Liver (tissue), 3 donors: ENCODE measurements at regions not wholly inside any gene's neighbourhood (a gene's known extent, or its start where the extent isn't known, plus 50 kb on each side); places are given as distances from the start of the nearest gene placed in this dataset.

ENCODE experiments used
- GABPA ChIP-seq, 2 donors: IDR thresholded peaks in 1 of 2; conservative IDR thresholded peaks in 1 of 2; 2 replicates each; pipeline ENCODE4 v1.6.1; 2016; ENCODE audit warnings: antibody characterized with exemption in 2 of 2, mild to moderate bottlenecking in 1 of 2, moderate library complexity in 1 of 2
- HNF4A ChIP-seq, 2 donors: conservative IDR thresholded peaks; 2 replicates each; pipeline ENCODE4 v1.6.1; 2016; ENCODE audit warnings: antibody characterized with exemption in 2 of 2, mild to moderate bottlenecking in 2 of 2
- RAD21 ChIP-seq, 2 donors: IDR thresholded peaks; 2 replicates each; pipeline ENCODE4 v1.6.1; 2016; ENCODE audit warnings: antibody characterized with exemption in 2 of 2, mild to moderate bottlenecking in 2 of 2
- TAF1 ChIP-seq: conservative IDR thresholded peaks from 2 replicates; pipeline ENCODE4 v1.6.1; 2016; ENCODE audit warnings: antibody characterized with exemption, mild to moderate bottlenecking
- YY1 ChIP-seq: IDR thresholded peaks from 2 replicates; pipeline ENCODE4 v1.6.1; 2016; ENCODE audit warnings: antibody characterized with exemption, mild to moderate bottlenecking
- TF ChIP-seq, protein P1 (sequence below): fragments of 150-350 bp; IDR thresholded peaks from 2 replicates; pipeline ENCODE4 v1.5.1; 2017; ENCODE audit warnings: improper control_type of control experiment, low read depth, low read length; ENCODE audit not compliant: missing input control
- TF ChIP-seq, protein P2 (sequence below): IDR thresholded peaks from 2 replicates; pipeline ENCODE4 v1.6.1; 2016; ENCODE audit warnings: antibody characterized with exemption
- TF ChIP-seq, protein P3 (sequence below): IDR thresholded peaks from 2 replicates; pipeline ENCODE4 v1.6.1; 2016; ENCODE audit warnings: antibody characterized with exemption, mild to moderate bottlenecking
- donor health status: healthy.
- donor health status: healthy.

DNA sequence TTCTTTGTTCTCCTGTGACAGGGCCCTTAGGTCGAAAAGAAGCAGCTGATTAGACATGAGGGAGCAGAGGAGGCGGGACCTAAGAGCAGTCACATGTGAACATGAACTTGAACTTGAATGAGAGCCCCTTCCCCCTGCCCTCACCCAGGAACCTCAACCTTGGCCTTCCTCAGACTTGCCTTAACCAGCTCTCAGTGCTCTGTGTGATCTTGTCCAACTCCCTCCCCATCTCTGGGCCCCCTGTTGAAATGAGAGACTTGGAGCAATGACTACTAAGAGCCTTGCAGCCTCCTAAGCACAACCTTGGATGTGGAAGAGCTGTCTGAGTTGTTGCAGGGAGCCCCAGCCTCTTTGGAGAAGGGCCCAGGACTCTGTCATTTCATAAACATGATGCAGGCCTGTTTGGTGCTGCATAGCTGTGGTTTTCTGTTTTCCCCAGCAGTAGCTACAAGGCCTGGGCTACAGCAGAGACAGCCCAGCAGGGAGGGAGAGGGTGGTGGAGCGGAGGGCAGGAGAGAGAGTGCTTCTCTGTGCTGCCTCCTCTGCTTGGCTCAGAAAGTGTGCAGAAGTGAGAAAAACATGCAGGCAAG, 123.9 kb upstream of the ZMIZ1 start:
- TF ChIP-seq, protein P1, sequence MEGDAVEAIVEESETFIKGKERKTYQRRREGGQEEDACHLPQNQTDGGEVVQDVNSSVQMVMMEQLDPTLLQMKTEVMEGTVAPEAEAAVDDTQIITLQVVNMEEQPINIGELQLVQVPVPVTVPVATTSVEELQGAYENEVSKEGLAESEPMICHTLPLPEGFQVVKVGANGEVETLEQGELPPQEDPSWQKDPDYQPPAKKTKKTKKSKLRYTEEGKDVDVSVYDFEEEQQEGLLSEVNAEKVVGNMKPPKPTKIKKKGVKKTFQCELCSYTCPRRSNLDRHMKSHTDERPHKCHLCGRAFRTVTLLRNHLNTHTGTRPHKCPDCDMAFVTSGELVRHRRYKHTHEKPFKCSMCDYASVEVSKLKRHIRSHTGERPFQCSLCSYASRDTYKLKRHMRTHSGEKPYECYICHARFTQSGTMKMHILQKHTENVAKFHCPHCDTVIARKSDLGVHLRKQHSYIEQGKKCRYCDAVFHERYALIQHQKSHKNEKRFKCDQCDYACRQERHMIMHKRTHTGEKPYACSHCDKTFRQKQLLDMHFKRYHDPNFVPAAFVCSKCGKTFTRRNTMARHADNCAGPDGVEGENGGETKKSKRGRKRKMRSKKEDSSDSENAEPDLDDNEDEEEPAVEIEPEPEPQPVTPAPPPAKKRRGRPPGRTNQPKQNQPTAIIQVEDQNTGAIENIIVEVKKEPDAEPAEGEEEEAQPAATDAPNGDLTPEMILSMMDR: no peak
- TF ChIP-seq RAD21 (IDR thresholded peaks at IDR 0.05): peak in 1 of 2 donors; percentile 39
- no peak for TF ChIP-seq YY1
- TF ChIP-seq TAF1: no peak
- TF ChIP-seq HNF4A (conservative IDR thresholded peaks at IDR 0.05): no peak
- TF ChIP-seq, protein P2, sequence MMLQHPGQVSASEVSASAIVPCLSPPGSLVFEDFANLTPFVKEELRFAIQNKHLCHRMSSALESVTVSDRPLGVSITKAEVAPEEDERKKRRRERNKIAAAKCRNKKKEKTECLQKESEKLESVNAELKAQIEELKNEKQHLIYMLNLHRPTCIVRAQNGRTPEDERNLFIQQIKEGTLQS: no peak
- TF ChIP-seq, protein P3, sequence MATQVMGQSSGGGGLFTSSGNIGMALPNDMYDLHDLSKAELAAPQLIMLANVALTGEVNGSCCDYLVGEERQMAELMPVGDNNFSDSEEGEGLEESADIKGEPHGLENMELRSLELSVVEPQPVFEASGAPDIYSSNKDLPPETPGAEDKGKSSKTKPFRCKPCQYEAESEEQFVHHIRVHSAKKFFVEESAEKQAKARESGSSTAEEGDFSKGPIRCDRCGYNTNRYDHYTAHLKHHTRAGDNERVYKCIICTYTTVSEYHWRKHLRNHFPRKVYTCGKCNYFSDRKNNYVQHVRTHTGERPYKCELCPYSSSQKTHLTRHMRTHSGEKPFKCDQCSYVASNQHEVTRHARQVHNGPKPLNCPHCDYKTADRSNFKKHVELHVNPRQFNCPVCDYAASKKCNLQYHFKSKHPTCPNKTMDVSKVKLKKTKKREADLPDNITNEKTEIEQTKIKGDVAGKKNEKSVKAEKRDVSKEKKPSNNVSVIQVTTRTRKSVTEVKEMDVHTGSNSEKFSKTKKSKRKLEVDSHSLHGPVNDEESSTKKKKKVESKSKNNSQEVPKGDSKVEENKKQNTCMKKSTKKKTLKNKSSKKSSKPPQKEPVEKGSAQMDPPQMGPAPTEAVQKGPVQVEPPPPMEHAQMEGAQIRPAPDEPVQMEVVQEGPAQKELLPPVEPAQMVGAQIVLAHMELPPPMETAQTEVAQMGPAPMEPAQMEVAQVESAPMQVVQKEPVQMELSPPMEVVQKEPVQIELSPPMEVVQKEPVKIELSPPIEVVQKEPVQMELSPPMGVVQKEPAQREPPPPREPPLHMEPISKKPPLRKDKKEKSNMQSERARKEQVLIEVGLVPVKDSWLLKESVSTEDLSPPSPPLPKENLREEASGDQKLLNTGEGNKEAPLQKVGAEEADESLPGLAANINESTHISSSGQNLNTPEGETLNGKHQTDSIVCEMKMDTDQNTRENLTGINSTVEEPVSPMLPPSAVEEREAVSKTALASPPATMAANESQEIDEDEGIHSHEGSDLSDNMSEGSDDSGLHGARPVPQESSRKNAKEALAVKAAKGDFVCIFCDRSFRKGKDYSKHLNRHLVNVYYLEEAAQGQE: no peak
- no peak for TF ChIP-seq GABPA (IDR thresholded peaks at IDR 0.05 in 1 of 2, conservative IDR thresholded peaks at IDR 0.05 in 1 of 2)
